Erythroblast (primary cell): ENCODE measurements at regions not wholly inside any gene's neighbourhood (a gene's known extent, or its start where the extent isn't known, plus 50 kb on each side); places are given as distances from the start of the nearest gene placed in this dataset.

Experiments used
- GATA1 ChIP-seq: IDR thresholded peaks from 2 replicates; pipeline ENCODE4 v1.6.1; 2011; ENCODE audit warnings: low read depth, mild to moderate bottlenecking, control low read depth, low read length, moderate library complexity
- POLR2A ChIP-seq: IDR thresholded peaks from 2 replicates; pipeline ENCODE4 v1.6.1; 2011; ENCODE audit warnings: mild to moderate bottlenecking, low read length

- TF ChIP-seq POLR2A (no peak), GATA1 (no peak)
These were observed 270.6 kb downstream of the C1D start for GRCh38 chr2:67792191-67792590.
